SIG-M5 treated with dmso at 0.1 percent for 504 hours (cell line): ENCODE measurements at regions not wholly inside any gene's neighbourhood (a gene's known extent, or its start where the extent isn't known, plus 50 kb on each side); places are given as distances from the start of the nearest gene placed in this dataset.

Source experiments
- DNase-seq: peaks from one replicate; lab custom pipeline; 2025; ENCODE audit not compliant: unreplicated experiment; lab: John Stamatoyannopoulos, UW

DNA sequence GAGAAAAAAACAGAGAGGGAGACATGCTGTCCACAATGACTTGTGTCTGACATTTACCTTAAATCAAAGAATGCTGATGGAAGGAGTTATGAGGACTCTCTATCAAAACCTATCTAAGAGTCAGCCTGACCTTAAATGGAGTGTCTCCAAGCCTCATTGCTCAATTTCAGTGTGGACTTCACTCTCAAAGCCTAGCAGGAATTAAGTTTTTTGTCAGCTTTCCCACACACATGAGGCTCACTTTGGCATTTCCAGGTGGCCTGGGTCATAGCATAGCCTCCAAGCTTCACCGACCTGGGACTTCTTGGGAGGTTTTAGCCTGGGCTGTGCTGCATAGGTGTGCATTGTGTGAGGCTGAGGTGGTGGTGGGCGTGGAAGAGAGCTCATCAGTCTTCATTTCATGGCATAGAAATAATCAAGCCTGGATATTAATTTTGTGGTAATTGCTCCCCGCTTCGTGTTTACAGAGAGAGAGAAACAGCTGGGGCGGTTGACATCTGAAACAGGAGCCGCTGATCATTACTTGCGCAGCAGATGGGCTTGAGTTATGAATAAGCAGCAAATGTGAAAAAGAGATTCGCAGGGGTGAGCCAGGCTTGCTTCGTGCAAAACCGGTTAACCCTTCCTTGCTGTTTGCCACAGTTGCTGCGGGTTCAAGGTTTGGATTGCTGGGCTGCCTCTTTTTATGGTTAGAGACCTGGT is 647.8 kb downstream of the INHBA start:
- no peak for DNase-seq

DNA sequence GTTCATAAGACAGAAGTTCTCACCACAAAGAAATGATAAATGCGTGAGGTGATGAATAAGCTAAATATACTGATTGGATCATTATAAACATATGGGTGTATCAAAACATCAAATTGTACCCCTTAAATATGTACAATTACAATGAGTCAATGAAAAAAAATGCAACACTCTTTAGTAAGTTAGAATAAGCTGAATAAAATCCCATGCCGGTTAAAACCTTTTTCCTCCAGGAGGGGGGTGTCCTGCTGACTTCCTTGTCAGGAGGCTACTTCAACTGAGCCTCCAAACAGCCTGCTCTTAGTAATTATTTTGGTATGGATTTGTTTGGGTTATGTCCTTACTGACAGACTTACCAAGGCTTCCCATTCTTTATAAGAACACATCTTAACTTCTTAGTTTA is 649.1 kb downstream of the INHBA start:
- no peak for DNase-seq

DNA sequence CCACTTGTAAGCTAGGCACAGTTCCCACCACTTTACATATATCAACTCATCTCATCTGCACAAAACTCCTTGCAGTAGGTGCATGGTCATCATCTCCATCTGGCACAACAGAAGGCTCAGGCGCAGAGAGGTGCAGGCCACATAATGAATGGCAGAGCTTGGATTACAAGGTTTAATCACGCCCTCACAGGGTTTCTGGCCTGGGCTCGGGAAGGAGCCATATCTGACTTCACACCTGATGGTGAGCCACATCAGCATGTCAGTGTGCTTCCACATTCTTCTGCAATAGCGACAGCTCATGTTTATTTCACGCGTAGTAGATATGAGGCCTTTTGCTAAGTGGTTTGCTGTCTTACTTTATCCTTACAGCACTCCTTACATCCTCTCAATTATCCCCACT is 650.2 kb downstream of the INHBA start:
- DNase-seq, result no peak

DNA sequence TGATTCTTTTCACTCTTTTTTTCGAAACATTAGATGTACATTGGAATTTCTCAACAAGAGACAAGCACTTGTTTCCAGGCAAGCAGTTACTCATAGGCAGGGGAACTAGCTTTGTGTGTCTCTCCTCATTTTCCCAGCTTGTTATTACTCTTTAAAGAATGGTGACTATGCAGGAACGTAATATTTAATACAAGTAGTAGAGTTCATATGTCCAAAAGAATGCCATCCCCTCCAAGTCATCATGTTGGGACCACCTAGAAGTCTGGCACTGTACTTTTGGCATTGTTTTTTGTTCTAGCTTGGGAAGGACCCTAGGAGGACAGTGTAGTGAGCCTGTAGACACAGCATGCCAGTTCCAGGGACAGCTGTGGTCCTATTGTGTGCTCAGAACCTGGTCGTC is 650.7 kb downstream of the INHBA start:
- DNase-seq, result no peak

DNA sequence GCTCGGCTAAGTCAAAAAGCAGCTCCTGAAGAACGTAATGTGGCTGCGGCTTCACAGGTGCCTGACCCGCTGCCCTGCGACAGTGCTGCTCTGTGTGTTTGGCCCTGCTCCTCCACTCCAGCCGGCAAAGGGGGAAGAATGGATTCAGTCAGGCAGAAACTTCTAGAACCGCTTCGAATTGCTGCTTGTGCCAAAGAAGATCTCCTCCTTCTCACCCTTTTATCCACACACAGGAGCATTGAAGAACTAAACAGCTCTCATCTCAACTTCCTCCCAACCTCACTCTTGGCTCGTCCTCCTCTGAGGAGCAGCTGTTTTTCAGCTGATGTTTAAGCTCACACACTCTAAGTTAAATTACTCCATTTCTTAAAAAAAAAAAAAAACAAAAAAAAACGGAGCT is 651.4 kb downstream of the INHBA start:
- no peak for DNase-seq

DNA sequence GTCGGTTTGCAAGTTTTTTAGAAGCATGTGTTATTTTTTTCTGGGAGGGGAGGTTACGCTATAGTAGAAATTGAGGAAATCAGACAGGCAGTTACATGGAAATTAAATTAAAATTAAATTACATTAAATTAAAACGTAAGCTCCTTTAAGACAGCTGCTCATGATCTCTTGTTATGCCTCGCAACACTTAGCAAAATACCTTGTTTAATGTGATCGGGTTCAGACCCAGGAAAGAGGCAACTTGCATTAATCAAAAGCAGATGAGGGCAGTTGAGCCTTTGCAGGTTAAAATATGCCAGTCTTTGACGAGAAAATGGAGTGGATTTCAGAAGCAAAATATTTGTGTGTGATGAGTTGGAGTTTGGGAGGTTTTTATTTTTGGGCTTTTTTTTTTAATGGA is 651.8 kb downstream of the INHBA start:
- DNase-seq, result no peak

DNA sequence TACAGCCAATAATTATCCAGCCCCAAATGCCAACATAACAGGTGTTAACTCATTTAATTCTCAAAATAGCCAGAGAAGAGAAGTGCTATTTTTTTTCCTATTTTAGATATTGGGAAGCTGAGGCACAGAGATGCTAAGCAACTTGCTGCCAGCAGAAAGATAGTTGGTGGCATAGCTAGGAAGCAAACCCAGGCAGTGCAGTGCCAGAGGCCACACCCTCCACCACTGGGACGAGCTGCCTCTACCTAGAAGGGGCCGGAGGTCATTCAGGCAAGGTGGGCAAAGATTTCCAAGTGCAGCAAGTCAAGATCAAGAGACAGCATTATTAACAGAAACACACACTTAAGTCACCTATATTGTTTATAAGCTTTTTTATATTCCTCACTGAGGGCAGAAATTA is 654.1 kb downstream of the INHBA start:
- no peak for DNase-seq

DNA sequence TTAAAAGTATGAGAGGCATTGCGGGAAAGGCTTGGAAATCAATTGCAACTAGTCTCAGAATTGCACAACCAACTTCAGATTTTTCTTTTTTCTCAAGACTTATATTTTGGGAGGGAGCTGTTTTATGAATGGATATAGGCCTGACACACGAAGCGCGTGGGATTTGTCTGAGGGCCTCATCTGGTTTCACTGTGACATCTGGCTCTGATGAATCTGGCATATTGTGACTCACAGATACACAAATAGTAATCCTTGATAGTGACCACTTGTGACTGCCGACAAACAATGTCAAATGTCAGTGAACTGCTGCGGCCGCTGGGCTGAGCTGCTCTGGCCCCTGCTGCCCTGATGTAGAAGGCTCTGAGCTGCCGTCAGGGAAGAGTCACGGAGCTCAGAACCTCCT is 655.1 kb downstream of the INHBA start:
- DNase-seq, result no peak

DNA sequence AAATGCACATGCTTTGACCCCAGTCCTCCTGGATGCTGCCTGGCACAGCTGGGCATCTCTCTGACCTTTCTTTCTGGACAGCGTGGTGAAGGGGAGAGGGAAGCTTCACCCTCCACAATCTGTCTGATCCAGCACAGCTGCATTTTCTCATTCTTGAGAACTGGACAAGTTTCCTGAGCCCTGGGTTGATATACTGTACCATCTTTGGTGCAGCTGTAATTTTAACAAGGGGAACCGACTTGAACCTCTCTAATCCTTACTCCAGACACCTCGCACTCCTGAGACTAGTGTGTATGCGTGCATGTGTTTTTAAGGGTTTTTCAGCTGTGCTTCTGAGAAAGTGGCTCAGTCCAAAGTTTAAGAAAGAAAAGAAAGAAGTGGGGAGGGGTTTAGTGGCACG is 655.7 kb downstream of the INHBA start:
- no peak for DNase-seq

DNA sequence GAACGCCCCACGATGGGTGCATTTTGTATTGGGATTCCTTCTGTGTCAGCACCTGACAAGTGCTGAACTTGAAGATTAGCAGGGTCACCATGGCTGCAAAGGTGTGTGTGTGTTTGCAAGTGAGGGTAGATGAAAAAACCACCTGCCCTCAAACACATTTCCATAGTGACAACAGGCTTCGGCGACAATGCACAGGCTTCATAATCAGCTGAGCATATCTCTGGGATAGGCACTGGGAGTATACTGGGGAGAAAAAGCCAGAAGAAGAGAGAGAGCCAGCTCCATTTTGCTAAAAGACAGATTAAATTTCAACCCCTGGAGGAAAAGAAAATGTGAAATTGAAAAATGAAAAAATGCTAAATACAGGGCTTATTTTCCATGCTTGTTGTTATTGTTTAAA is 656.1 kb downstream of the INHBA start:
- no peak for DNase-seq

DNA sequence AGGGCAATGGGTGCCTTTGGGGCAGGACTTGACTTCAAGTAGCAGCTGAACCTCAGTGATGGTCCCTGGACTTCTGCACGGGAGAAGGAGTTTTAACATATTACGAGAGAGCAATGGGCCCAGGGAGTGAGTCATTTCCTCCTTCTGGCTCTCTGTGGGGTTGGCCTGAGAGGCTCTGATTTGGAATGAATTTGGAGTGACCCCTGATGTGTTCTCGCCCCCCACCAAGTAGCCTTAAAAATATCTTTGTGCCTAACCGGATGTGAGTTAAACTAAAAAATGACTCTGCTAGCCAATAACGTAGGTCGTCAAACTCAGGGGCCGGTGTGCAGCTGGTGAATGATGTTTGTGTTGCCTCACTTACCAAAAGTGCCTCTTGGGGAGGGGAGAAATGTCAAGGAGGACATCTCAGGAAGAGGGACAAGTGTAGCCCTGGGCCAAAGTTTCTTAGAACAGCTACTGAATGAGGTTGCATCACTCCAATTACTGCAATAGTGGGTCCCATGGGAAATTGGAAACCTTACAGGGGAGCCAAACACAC is 656.6 kb downstream of the INHBA start:
- DNase-seq, result no peak

DNA sequence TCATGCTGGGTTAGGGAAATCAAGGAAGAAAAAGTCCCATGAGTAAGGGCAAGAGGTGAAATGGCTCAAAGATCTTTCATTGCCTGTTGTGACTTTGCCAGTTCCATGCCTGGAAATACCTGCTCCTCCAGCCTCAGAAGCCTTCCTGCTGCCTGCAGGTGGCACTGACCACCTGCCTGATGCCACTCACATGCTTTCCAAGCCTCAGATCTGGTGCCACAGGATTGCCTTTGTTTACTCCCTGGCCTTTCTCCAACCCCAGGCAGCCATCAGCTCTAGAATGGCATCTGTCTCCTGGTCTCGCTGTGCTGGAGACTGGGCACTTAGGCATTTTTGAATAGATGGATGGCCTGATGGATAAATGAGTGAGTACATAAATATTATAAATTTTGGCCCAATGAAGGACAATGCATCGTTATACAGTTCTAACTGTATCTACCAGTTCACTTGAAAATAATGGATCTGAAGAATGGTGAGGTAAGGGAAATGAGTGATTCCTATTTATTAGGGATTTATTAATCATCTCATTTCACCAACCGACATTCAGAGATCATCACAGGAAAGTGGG is 657.2 kb downstream of the INHBA start:
- peak; percentile 36 for DNase-seq

DNA sequence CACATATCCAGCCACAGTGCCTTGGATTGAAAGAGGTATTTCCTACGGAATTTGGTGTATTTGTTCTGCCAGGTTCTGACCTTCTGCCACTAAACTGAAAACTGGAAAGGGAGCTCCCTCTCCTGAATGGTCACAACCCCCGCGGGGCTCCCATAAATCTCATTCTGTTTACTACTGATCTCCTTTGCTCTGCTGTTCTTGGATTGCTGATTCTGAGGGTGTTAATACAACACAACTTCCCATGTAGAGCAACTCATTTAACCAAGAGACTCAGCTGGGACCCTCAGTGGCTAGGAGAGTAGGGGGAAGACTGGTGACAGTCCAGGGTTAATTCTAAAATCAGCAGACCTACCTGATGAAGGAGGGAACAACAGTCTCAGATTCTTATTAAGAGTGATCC is 662.9 kb downstream of the INHBA start:
- no peak for DNase-seq

DNA sequence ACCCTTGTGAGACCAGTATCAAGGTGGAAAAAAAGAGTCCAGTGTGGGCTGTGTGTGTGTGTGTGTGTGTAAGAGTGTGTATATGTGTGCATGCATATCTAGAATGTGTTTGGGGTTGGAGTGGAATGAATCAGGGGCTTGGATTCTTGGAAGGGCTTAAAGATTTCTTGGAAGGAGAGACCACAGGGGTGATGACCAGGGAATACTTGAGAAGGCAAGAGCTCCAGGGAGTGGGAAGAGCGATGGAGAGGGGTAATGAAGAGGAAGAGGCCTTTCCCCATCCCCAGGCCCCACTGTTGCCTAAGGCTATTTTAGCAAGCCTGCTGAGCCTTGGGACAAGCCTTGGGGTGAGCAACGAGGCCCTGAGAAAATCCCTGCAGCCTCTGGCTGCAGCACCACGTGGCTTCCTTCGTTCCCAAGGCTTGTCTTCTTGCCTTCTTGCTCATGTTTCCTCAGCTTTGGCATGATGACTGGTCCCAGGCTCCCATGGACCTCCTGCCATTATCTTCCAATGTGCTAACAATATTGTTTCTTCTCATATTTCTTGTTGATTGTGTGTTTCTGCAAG is 663.4 kb downstream of the INHBA start:
- no peak for DNase-seq

DNA sequence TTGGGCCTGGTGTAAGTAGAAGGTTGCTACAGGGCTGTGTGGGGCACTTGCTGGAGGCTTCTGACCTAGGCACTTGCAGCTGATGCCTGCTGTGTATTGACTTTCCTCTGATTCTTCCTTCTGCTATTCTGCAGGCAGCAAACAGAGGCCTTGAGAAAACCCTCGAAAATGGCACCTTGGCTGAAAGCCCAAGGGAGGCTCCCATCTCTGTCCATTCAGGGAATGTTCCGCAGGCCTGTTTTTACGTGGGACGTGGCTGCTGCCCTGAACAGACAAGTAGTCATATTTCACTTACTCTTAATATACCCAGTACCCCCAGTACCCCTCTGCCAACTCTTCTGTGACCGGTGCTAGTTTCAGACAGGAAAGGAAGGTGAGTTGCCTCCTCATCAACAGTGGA is 664.7 kb downstream of the INHBA start:
- DNase-seq, result no peak

DNA sequence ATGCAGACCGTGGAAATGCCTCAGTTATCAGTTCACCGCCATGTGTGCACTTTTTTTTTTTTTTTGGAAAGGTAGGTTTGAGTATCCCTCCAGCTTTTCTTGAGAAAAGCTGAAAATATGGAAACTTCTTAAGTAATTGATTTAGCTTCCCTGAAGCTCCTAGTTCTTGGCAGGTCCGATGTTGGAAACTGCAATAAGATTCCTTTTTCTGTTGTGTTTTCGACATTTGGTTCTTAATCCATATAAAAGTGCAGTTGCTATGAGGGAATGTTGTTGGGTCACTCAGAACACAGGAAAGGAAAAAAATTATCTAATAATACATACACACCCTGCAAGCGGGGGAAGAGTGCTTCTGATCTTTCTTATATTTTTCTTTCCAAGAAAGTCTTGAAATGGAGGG is 665.2 kb downstream of the INHBA start:
- DNase-seq, result no peak

DNA sequence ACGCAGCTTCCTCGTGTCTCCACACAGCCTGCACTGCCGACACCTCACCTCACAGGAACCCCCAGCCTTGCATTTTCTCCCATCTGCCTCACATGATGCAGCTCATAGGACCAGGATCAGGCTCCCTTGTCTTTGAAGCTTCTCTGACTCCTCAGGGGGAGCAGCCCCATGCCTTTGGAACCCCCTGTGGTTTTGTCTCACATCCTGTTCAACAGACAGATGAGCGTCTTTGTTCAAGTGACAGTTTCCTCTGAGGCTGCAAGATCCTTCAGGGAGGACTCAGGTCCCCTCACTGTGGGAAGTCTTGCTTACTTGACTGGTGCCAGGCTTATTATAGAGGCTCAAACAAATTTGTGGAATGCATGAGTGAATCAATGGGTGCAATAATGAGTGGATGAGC is 667.1 kb downstream of the INHBA start:
- no peak for DNase-seq

DNA sequence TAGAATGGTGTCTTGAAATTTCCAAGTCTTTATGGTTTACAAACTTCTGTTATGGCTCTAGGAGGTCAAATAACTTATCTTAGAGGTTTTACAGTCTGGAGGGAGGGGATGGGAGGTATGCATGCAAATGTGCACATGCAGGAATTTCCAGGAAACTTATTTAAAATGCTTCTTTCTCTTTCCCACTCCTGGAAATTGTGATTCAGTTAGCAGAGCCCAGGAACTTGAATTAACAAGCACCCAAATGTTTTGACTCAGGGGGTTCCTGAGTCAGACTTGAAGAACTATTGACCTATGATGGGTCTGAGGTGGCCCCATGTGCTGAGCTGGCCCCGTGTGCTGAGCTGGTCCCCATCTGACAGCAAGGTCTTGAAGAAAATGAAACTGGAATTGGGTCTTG is 669.4 kb downstream of the INHBA start:
- DNase-seq, result no peak

DNA sequence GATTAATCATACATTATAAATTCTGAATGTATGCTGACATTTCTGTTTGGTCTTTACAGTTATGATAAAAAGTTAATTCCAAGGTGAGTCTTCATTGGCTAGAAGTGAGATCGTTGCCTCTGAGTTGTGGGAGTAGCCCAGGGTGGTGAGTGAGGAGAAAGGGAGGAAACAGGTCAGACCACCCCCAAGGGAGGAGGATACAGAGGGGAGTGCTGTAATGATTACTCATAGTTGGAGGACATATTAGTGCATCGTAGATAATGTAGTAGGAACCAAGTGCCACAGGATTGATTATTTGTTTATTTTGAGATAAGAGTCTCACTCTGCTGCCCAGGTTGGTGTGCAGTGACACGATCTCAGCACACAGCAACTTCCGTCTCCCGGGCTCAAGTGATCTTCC is 672.2 kb downstream of the INHBA start:
- no peak for DNase-seq

DNA sequence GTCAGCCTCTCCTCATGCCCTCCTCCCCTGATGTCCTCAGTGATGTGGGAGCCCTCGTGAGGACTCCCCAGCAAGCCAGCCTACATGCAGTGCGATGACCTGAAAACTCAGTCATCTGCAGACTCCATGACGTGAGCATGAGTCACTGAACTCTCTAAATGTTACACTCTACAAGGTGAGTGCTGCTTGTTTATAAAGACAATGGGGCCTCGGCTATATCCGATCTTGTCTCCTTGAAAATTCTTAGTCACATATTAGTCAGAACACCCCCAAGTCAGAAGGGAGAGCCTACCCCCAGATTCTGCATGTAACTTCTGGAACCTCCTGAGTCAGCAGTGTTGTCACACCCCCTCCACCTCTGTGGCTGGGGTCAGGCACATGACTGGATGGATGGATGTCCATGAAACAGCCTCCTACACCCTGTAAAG is 673.8 kb downstream of the INHBA start:
- no peak for DNase-seq

DNA sequence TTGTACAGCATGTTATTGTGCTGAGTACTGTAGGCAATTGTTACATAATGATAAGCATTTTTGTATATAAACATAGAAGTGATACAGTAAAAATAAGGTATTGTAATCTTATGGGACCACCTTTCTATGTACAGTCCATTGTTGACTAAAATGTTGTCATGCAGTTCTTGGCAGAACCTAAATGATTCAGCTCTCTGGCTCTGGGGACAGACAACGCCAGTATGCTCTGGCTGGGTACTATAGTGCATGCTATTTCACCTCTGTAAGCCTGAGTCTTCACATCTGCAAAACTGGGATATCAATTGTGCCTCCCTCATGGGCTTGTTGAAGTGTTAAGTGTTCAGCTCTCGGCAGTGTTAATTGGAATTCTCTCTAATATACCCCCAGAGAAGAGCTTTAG is 674.3 kb downstream of the INHBA start:
- no peak for DNase-seq

DNA sequence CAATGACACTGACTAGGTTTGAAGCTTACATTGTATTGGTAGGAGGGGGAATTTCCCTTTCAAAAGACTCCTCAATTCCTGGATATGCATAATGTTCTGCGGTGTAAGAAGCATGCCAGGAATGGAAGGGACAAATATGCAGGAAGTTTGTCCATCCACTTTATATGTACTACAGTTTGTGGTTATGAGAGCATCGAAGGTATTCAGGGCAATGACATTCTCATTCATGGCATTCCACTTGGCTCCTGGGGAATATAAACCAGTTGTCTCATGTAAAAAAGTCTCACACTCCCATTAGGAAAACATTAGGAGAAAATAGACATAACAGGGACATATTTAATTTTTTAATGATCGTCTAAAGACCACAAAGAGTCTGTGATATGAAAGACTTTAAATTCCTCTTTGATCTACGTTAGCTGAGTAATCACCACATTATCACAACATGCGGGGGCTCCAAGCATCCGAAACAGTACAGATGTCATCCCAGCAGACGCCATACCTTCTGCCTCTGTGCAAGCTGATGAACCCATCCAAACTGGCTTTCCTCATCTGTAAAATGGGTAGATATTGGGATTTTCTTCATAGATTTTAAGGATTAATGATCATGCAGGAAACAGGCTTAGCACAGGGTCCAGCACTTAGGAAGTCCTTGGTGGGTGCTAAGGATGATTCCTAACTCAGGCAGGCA is 675.3 kb downstream of the INHBA start:
- no peak for DNase-seq
